HEK293T (cell line): ENCODE measurements at regions not wholly inside any gene's neighbourhood (a gene's known extent, or its start where the extent isn't known, plus 50 kb on each side); places are given as distances from the start of the nearest gene placed in this dataset.

Experiments used
- CTCF ChIA-PET: fragments of 350-600 bp; formaldehyde crosslinking; extraction: SDS; loops from one replicate; lab custom pipeline; 2021; ENCODE audit warnings: antibody characterized with exemption, inconsistent platforms; lab: Yijun Ruan, JAX
- POLR2A ChIA-PET: fragments of 350-600 bp; formaldehyde crosslinking; extraction: SDS; loops from one replicate; lab custom pipeline; 2020; ENCODE audit warnings: antibody characterized with exemption, inconsistent platforms; lab: Yijun Ruan, JAX
- DNase-seq: peaks from one replicate; pipeline ENCODE4 v3.0.0; 2012; ENCODE audit warnings: mixed read lengths; ENCODE audit errors: extremely low spot score
- ARNT ChIP-seq: fragments of 450-650 bp; IDR thresholded peaks from 2 replicates; pipeline ENCODE4 v1.6.1; 2017; ENCODE audit warnings: mild to moderate bottlenecking
- BHLHE40 ChIP-seq: fragments of 450-650 bp; IDR thresholded peaks from 2 replicates; pipeline ENCODE4 v1.6.1; 2016; ENCODE audit warnings: mild to moderate bottlenecking, moderate library complexity, borderline replicate concordance
- CTBP1 ChIP-seq: fragments of 450-650 bp; IDR thresholded peaks from 2 replicates; pipeline ENCODE4 v1.6.1; 2016; ENCODE audit warnings: borderline replicate concordance
- ELF4 ChIP-seq: fragments of 450-650 bp; IDR thresholded peaks from 2 replicates; pipeline ENCODE4 v1.6.1; 2017; ENCODE audit warnings: antibody characterized with exemption
- FOXA1 ChIP-seq: fragments of 450-650 bp; IDR thresholded peaks from 2 replicates; pipeline ENCODE4 v1.6.1; 2016; ENCODE audit warnings: mild to moderate bottlenecking
- FOXK2 ChIP-seq: fragments of 450-650 bp; IDR thresholded peaks from 2 replicates; pipeline ENCODE4 v1.6.1; 2016; ENCODE audit warnings: mild to moderate bottlenecking
- FOXM1 ChIP-seq: fragments of 450-650 bp; IDR thresholded peaks from 2 replicates; pipeline ENCODE4 v1.6.1; 2017; ENCODE audit warnings: mild to moderate bottlenecking, borderline replicate concordance
- HDGF ChIP-seq: fragments of 450-650 bp; IDR thresholded peaks from 2 replicates; pipeline ENCODE4 v1.6.1; 2017; ENCODE audit warnings: antibody characterized with exemption, borderline replicate concordance
- L3MBTL2 ChIP-seq: fragments of 450-650 bp; conservative IDR thresholded peaks from 2 replicates; pipeline ENCODE4 v1.6.1; 2016; ENCODE audit warnings: mild to moderate bottlenecking
- LEF1 ChIP-seq: fragments of 450-650 bp; IDR thresholded peaks from 2 replicates; pipeline ENCODE4 v1.6.1; 2017; ENCODE audit warnings: mild to moderate bottlenecking, borderline replicate concordance
- NFRKB ChIP-seq: fragments of 450-650 bp; IDR thresholded peaks from 2 replicates; pipeline ENCODE4 v1.6.1; 2016; ENCODE audit warnings: mild to moderate bottlenecking, moderate library complexity
- SP1 ChIP-seq: fragments of 450-650 bp; IDR thresholded peaks from 2 replicates; pipeline ENCODE4 v1.6.1; 2017
- SUZ12 ChIP-seq: fragments of 450-650 bp; IDR thresholded peaks from 2 replicates; pipeline ENCODE4 v1.6.1; 2016; ENCODE audit warnings: mild to moderate bottlenecking
- TARDBP ChIP-seq: fragments of 450-650 bp; IDR thresholded peaks from 2 replicates; pipeline ENCODE4 v1.6.1; 2016
- ZNF384 ChIP-seq: fragments of 450-650 bp; IDR thresholded peaks from 2 replicates; pipeline ENCODE4 v1.6.1; 2016
- TF ChIP-seq, protein P1 (sequence below): fragments of 450-650 bp; IDR thresholded peaks from 2 replicates; pipeline ENCODE4 v1.6.1; 2016

DNA sequence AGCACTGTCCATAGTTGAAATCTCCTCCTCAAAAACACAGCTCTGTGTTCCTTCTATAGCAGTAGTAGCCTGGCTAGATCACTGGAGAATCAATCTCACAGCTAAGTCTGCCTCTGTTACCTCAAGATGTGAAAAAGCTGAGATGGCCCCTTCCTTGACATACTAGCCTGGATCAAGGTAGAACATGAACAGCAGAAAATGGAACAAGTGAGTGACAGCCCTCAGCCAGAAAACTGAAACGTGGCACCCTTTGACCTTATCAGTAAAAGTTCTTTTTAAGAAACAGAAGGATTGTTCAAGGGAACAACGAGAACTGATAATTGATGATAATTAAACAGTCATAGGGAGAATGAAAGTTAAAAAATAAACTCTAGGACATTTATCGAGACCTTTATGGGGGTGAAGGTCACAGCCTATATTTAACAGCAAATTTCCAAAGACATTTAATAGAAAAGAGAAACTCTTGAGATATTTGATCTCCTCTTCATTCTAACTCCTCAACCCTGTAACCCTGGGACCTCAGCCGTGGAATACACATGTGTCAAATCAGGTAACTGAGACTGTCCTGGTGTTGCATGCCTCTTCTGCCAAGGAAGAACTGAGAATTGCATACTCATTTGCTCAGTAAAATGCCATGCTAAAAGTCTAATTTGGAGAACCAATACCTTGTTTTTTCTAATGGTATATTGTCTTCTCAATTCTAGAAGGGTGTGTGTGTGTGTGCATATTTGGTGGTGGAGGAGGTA is 258.0 kb upstream of the ATP2B1 start:
- no peak for DNase-seq
- CTCF ChIA-PET = no interaction called here
- TF ChIP-seq, protein P1, sequence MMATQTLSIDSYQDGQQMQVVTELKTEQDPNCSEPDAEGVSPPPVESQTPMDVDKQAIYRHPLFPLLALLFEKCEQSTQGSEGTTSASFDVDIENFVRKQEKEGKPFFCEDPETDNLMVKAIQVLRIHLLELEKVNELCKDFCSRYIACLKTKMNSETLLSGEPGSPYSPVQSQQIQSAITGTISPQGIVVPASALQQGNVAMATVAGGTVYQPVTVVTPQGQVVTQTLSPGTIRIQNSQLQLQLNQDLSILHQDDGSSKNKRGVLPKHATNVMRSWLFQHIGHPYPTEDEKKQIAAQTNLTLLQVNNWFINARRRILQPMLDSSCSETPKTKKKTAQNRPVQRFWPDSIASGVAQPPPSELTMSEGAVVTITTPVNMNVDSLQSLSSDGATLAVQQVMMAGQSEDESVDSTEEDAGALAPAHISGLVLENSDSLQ = no peak
- TF ChIP-seq LEF1 (no peak), FOXM1 (no peak), HDGF (no peak), SUZ12 (no peak), L3MBTL2 (no peak), ARNT (no peak), BHLHE40 (no peak), SP1 (no peak), FOXA1 (no peak), ELF4 (no peak), CTBP1 (no peak), NFRKB (no peak), ZNF384 (no peak), TARDBP (no peak), FOXK2 (no peak)
- POLR2A ChIA-PET = no interaction called here

DNA sequence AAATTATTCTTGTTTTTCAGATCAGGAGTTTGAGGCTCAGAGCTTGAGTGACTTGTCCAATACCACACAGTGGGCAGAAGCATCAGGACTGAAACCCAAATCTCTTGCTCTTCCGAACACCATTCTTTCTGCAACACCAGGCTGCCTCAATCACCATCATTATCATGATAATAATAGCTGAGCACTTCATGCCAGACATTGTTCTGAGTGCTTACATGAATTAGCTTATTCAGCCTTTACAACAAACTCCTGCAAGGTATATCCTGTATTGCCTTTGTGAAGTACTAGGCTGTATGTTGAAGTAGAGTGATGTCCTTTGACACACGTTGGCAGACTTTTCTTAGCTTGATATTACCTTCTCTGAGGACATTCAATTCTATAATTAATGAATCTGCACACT is 257.4 kb upstream of the ATP2B1 start:
- ChIA-PET CTCF (no interaction called here), POLR2A (no interaction called here)
- no peak for DNase-seq
- no peak for TF ChIP-seq BHLHE40

DNA sequence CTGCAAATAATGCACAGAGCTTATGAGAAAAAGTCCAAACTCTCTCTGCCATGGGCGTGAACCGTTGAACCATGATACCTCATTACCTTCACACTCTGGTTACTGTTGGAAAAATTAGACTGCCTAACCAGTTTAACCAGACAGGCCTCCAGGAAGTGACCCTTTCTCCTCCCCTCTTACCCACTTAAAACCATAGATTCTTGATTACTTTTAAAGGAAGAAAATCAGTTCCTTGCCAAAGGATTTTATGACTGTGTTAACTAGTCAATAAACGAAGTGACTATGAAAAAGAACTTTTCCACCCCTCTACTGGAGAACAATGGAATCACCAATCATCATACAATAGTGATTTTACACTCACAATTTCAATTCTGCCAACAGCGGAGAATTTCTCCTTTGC is 254.0 kb upstream of the ATP2B1 start:
- ChIA-PET POLR2A (no interaction called here), CTCF (no interaction called here)
- no peak for DNase-seq
- TF ChIP-seq CTBP1 (no peak), LEF1 (no peak), FOXA1 (no peak), FOXM1 (no peak)

DNA sequence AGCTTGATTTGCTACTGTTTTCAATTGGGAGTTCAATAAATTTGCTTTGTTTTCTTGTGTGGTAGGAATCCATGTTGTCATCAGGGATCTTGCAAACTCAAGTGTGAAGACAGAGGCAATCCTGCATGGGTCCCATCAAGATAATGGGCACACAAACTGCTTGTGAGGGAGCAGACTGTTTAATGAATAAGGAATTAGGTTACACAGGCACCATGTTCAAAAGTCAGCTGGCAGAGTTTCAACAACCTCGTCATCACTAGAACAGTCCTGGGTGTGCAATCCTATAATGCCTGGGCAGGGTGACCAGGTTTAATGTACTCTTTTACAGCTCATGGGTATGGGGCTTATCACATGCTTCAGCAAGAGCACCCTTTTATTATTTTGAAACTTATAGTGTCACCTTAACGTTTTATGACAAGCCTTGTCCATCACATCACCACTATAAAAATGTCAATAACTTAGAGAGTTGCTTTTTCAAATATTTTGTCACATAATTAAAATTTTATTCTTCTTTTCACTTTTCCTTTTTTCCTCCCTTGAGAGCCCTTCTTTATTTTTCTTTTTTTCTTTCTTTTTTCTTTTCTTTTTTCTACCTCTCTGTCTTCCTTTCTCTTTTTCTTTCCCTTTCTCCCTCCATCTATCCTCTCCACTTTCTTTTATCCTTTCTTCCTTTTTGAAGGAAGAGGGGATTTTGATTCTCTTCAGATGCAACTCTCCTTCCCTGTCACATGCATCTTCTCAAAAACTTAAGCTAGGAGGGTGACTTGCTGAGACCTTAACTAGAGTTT is 252.2 kb upstream of the ATP2B1 start:
- CTCF ChIA-PET = interaction anchor here (1.2 kb wide), 1 partner anchor 11 kb away, joined by 3 read pairs; no protein-coding TSS in a partner anchor
- DNase-seq = no peak
- TF ChIP-seq, protein P1 = 0 out of 2 replicates have a peak, but pooled peaks have one; percentile 42
- no peak for TF ChIP-seq LEF1
- POLR2A ChIA-PET = interaction anchor here (1.0 kb wide), 1 partner anchor 9 kb away, joined by 3 read pairs; no protein-coding TSS in a partner anchor

DNA sequence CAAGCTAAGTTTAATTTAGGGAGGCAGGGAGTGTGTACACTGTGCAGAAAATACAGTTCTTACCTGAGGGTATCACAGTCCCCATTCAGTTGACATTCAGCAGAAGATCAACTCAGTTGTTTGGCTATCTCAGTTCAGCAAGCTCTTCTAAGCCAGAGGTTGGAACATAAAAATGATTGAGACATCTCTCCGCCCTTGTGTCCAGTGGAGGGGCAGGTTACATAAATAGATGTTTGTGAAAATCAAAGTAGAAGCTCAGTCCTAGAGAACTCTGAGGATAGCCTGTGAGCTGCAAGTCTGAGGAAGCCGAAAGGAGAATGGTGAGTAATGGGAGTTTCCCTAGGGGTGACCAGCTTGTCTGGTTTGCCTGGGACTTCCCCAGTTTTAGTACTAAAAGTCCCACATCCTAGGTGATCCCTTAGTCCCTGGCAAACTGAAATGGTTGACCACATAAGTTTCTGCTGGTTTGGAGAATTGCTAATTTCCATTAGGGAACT is 251.4 kb upstream of the ATP2B1 start:
- POLR2A ChIA-PET = no interaction called here

DNA sequence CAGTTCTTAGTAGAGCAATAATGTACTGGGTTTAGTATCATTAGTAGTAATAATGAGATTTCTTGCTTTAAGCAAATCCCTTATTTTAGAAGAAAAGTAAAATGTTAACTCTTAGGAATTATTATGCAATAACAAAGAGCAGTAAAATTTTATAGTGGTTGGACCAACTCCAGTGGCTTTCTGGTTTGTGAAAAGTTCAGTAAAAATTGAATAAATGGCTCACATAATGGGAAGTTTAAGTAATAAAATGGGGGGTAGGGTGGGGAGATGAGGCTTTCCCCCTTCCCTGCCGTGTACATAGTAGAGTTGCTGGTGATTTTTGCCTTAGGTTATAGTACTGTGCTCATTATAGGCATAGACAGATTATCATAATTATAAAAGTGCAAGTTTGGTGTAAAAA is 250.5 kb upstream of the ATP2B1 start:
- no peak for DNase-seq
- POLR2A ChIA-PET = no interaction called here
- CTCF ChIA-PET = no interaction called here
- TF ChIP-seq FOXM1 (no peak), FOXA1 (no peak), CTBP1 (no peak)
- TF ChIP-seq, protein P1 = no peak

More for the DNA sequence above, 251.4 kb upstream of the ATP2B1 start:
- TF ChIP-seq, protein P1 = no peak
- TF ChIP-seq CTBP1 (no peak), SP1 (no peak), FOXK2 (no peak), L3MBTL2 (no peak), FOXM1 (no peak), ZNF384 (no peak), SUZ12 (no peak), ELF4 (no peak), LEF1 (no peak), BHLHE40 (no peak), NFRKB (no peak), FOXA1 (no peak), HDGF (no peak)
- DNase-seq = no peak
- CTCF ChIA-PET = no interaction called here
